ENCODE measurements at regions not wholly inside any gene's neighbourhood (a gene's known extent, or its start where the extent isn't known, plus 50 kb on each side); places are given as distances from the start of the nearest gene placed in this dataset.

DNA sequence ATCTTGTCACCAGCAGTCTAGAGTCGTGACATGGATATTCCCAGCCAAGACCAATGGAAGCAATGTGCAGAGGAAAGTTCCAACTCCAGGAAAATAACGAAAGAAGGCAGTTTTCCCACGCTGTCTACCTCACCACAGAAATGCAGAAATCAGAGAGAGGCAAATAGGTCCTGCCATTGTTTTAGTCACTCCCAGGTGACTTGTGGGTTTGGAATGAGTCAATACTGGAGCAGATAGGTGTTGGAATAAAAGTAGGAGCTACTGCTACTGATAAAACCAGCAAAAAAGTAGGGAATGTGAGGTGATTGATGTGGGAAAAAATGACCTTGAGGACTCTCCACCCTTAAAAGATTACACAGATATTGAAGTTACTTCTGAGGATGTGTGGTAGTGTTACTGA lies 72.8 kb upstream of the RAI2 start:
- TF ChIP-seq EZH2 (IDR thresholded peaks at IDR 0.05), result no peak
- no peak for TF ChIP-seq POLR2AphosphoS5 (IDR thresholded peaks at IDR 0.05; ENCODE audit: borderline replicate concordance, low read depth, low read length)
